G401.6 (cell line): ENCODE measurements at regions not wholly inside any gene's neighbourhood (a gene's known extent, or its start where the extent isn't known, plus 50 kb on each side); places are given as distances from the start of the nearest gene placed in this dataset.
A peak's percentile ranks its signal among the peaks of the same experiment; 100 is the strongest.

Experiments
- FAIRE-seq: peaks from 2 replicates; lab custom pipeline; 2012; peaks lifted over from hg19 to GRCh38; lab: Jason Lieb, UNC

GRCh38 chr4:123455360-123455759 is 58.8 kb downstream of the SPRY1 start:
- no peak for FAIRE-seq

GRCh38 chr4:123462007-123462406 is 65.4 kb downstream of the SPRY1 start:
- no peak for FAIRE-seq

- FAIRE-seq: no peak
These were observed 67.3 kb downstream of the SPRY1 start for GRCh38 chr4:123463869-123464268.

- FAIRE-seq: no peak
These were observed 68.8 kb downstream of the SPRY1 start for GRCh38 chr4:123465416-123465815.

GRCh38 chr4:123466080-123466785 is 69.6 kb downstream of the SPRY1 start:
- no peak for FAIRE-seq

- no peak for FAIRE-seq
These were observed 72.0 kb downstream of the SPRY1 start for GRCh38 chr4:123468479-123469031.

GRCh38 chr4:123469245-123469644 is 72.7 kb downstream of the SPRY1 start:
- FAIRE-seq: no peak

- FAIRE-seq: no peak
These were observed 73.1 kb downstream of the SPRY1 start for GRCh38 chr4:123469696-123470095.

- FAIRE-seq: no peak
These were observed 74.0 kb downstream of the SPRY1 start for GRCh38 chr4:123470640-123471039.

GRCh38 chr4:123471655-123472369 is 75.2 kb downstream of the SPRY1 start:
- FAIRE-seq: peak; percentile 19

- no peak for FAIRE-seq
These were observed 78.2 kb downstream of the SPRY1 start for GRCh38 chr4:123474817-123475216.

GRCh38 chr4:123476089-123476488 is 79.5 kb downstream of the SPRY1 start:
- FAIRE-seq: peak; percentile 3

GRCh38 chr4:123477711-123478209 is 81.2 kb downstream of the SPRY1 start:
- FAIRE-seq: no peak

GRCh38 chr4:123478859-123479345 is 82.3 kb downstream of the SPRY1 start:
- FAIRE-seq: no peak

- FAIRE-seq: peak; percentile 95
These were observed 83.3 kb downstream of the SPRY1 start for GRCh38 chr4:123479944-123480343.

- FAIRE-seq: no peak
These were observed 84.3 kb downstream of the SPRY1 start for GRCh38 chr4:123480706-123481418.

- no peak for FAIRE-seq
These were observed 85.1 kb downstream of the SPRY1 start for GRCh38 chr4:123481717-123482116.

GRCh38 chr4:123484291-123484926 is 87.8 kb downstream of the SPRY1 start:
- FAIRE-seq: no peak

- no peak for FAIRE-seq
These were observed 89.0 kb downstream of the SPRY1 start for GRCh38 chr4:123485601-123486000.

- no peak for FAIRE-seq
These were observed 92.3 kb downstream of the SPRY1 start for GRCh38 chr4:123488916-123489315.

- FAIRE-seq: no peak
These were observed 98.9 kb downstream of the SPRY1 start for GRCh38 chr4:123495530-123495929.

GRCh38 chr4:123496421-123496820 is 99.8 kb downstream of the SPRY1 start:
- FAIRE-seq: no peak
